ENCODE measurements at regions not wholly inside any gene's neighbourhood (a gene's known extent, or its start where the extent isn't known, plus 50 kb on each side); places are given as distances from the start of the nearest gene placed in this dataset.
"Not testable (repeated sequence)": the region's sequence is repeated elsewhere in the genome, so short reads cannot be mapped to it uniquely, and the experiment has no call there.

DNA sequence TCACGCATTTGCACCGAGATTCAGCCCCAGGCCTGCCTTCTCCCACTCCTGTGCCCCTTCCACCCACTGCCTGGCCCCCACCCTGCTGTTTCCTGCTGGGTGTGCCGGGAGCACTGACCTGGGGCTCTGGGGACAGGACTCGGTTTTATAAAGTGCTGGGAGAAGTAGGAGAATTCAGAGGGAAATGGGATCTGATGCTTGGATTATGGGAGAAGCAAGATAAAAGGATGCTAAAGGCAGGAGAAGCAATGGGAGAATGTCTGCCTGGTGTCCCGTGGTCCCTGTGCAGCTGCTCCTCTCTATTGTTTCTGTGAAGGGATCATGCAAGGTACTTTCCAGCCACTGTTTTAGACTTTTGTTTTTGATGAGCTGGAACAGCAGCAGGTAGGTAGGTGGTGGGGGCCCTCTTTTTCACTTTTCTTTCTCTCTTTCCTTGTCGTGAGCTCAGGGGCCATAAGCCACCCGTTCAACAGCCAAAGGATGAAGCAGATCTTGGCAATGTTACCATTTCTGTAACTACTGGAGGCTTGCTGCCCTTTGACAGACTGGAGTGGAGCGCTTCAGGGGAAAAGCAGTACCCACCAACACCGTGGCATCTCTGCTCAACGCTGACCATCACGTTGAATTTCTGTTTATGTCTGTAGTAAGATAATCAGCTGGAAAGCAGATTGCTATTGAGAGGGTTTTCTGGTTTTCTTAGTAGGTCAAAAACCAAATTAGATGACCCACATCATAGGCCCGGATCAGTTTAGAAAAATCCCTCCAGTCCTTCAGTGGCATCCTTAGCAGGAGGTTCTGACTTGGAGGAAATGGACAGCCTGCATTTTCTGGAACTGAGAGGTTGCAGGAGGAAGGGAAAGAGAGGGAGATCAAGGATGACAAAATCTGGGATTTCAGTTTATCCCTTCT lies 63.8 kb upstream of the ENPP6 start:
- H3K4me3 ChIP-seq (ENCODE audit: low read depth, low read length): no peak overlapping the region
- DNase-seq (ENCODE audit: low read depth): no peak

DNA sequence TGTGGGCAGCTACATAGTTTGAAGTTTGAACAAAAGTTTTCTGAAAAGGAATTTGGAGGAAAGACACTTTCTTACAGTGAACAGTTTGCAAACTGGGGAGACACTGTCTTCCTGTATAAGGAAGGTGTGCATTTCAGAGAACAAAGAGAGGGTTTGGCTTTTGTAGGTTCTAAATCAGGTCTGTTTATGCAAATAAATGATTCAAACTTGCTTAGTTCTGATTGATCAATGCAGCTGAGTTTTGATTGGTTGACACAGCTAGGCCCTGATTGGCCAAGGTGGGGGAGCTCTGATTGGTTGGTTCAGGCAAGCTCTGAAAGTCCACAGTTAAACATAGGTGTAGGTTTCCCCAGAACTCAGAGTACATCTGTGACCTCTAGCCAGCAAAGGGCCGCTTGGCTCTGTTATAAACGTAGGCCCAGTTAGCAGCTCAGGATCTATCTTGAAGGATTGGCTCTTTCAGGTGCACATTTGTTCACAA lies 63.0 kb upstream of the ENPP6 start:
- no peak overlapping the region for H3K4me3 ChIP-seq (ENCODE audit: low read depth, low read length)
- TF ChIP-seq POLR2A (IDR thresholded peaks at IDR 0.05; ENCODE audit: extremely low read depth, insufficient read length): no peak
- TF ChIP-seq, protein P1, sequence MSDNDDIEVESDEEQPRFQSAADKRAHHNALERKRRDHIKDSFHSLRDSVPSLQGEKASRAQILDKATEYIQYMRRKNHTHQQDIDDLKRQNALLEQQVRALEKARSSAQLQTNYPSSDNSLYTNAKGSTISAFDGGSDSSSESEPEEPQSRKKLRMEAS (IDR thresholded peaks at IDR 0.05; ENCODE audit: low read depth, low read length): no peak
- TF ChIP-seq CTCF (IDR thresholded peaks at IDR 0.05; ENCODE audit: low read depth, low read length): no peak
- TF ChIP-seq MYC (IDR thresholded peaks at IDR 0.05; ENCODE audit: low read depth, low read length): no peak
- no peak for DNase-seq (ENCODE audit: low read depth)

More for the DNA sequence above, 63.8 kb upstream of the ENPP6 start:
- TF ChIP-seq POLR2A (IDR thresholded peaks at IDR 0.05; ENCODE audit: extremely low read depth, insufficient read length) (no peak), CTCF (IDR thresholded peaks at IDR 0.05; ENCODE audit: low read depth, low read length) (no peak), MYC (IDR thresholded peaks at IDR 0.05; ENCODE audit: low read depth, low read length) (no peak)
- TF ChIP-seq, protein P1 (IDR thresholded peaks at IDR 0.05; ENCODE audit: low read depth, low read length): no peak

DNA sequence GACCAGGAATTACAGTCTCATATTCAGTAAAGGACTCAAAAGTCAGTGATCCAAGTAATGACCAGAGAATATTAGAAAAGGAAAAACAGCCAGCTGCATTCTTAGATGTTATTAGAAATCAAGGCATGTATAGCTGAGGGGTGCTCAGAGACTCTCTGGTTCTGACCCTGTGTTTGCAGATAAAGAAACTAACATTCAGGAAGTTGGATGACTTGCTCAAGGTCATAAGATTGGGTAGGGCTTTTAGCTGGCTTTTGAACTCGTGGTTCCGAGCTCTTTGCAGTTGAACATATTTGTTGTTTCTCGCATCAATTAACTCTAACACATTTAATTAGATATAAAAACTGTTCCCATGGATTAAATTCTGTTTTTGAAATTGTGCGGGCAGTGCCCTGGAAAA lies 62.5 kb upstream of the ENPP6 start:
- DNase-seq (ENCODE audit: low read depth): no peak
- TF ChIP-seq POLR2A (IDR thresholded peaks at IDR 0.05; ENCODE audit: extremely low read depth, insufficient read length) (no peak), CTCF (IDR thresholded peaks at IDR 0.05; ENCODE audit: low read depth, low read length) (no peak), MYC (IDR thresholded peaks at IDR 0.05; ENCODE audit: low read depth, low read length) (no peak)
- TF ChIP-seq, protein P1 (IDR thresholded peaks at IDR 0.05; ENCODE audit: low read depth, low read length): no peak
- H3K4me3 ChIP-seq (ENCODE audit: low read depth, low read length): no peak overlapping the region

DNA sequence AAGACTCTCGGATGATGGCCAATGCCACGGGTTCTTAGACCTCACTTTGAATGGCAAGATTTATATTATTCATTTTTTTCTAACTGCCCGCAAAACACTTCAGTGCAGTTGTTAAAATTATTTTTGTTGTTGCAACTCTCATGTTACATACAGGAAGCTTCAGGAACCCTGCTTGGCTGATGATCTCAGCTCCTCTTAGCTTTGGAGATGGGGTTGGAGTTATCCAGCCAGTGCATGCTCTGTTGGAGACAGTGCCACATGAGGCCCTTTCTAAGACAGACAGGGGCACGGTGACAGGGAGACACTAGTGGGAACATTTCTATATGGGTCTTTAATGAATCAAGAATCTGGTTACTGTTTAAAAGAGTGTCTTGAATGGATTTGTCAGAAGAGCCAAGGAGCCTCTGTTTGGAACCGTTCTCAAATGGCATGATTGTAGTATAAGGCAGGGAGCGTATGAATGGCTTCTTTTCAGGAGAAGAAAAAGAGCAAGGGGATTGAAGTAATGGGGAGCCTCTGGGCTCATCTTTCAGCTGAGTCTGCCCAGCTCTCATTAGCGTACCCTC lies 61.9 kb upstream of the ENPP6 start:
- H3K4me3 ChIP-seq (ENCODE audit: low read depth, low read length): no peak overlapping the region
- no peak for TF ChIP-seq POLR2A (IDR thresholded peaks at IDR 0.05; ENCODE audit: extremely low read depth, insufficient read length)
- DNase-seq (ENCODE audit: low read depth): no peak

GRCh38 chr4:184277769-184278168 lies 60.1 kb upstream of the ENPP6 start:
- not testable (repeated sequence) for DNase-seq (ENCODE audit: low read depth); H3K4me3 ChIP-seq (ENCODE audit: low read depth, low read length)

- not testable (repeated sequence) for DNase-seq (ENCODE audit: low read depth); H3K4me3 ChIP-seq (ENCODE audit: low read depth, low read length)
These were observed 59.3 kb upstream of the ENPP6 start for GRCh38 chr4:184277010-184277409.

DNA sequence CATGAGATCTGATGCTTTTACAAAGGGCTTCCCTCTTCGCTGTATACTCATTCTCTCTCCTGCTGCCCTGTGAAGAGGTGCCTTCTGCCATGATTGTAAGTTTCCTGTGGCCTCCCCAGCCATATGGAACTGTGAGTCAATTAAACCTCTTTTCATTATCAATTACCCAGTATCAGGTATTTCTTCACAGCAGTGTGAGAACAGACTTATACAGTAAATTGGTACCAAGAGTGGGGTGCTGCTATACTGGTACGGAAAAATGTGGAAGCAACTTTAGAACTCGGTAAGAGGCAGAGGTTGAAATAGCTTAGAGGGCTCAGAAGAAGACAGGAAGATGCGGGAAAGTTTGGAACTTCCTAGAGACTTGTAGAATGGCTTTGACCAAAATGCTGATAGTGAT lies 58.7 kb upstream of the ENPP6 start:
- not testable (repeated sequence) for DNase-seq (ENCODE audit: low read depth); H3K4me3 ChIP-seq (ENCODE audit: low read depth, low read length)

DNA sequence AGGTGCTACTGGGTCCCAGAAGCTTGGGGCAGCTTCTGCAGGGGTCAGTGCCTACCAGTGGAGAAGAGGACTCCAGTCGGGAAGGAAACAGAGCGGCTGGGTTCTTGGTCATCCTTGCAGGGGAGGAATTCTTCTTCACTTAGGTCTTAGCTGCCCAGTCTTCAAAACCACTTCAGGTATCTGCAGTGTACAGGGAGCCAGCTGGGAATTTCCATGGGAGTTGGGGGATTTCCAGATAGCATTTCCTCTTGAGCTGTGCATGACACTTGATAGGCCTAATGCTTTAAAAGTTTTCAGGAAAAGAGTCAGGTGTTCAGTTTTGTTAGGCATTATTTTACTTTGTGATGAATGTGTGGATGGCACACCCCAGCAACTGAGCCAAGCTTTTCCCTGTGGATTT lies 58.1 kb upstream of the ENPP6 start:
- TF ChIP-seq CTCF (IDR thresholded peaks at IDR 0.05; ENCODE audit: low read depth, low read length) (no peak), MYC (IDR thresholded peaks at IDR 0.05; ENCODE audit: low read depth, low read length) (no peak), POLR2A (IDR thresholded peaks at IDR 0.05; ENCODE audit: extremely low read depth, insufficient read length) (no peak)
- TF ChIP-seq, protein P1 (IDR thresholded peaks at IDR 0.05; ENCODE audit: low read depth, low read length): no peak
- H3K4me3 ChIP-seq (ENCODE audit: low read depth, low read length): no peak overlapping the region
- DNase-seq (ENCODE audit: low read depth): no peak
